PC-9 (cell line): ENCODE measurements at regions not wholly inside any gene's neighbourhood (a gene's known extent, or its start where the extent isn't known, plus 50 kb on each side); places are given as distances from the start of the nearest gene placed in this dataset.

ENCODE experiments used
- EZH2 ChIP-seq: fragments of 200-600 bp; sonication (generic); IDR thresholded peaks from 2 replicates; pipeline ENCODE4 v1.8.0; 2017; ENCODE audit warnings: antibody characterized with exemption, low read depth
- TF ChIP-seq, protein P1 (sequence below): fragments of 200-600 bp; sonication (generic); conservative IDR thresholded peaks from 2 replicates; pipeline ENCODE4 v1.6.1; 2017; ENCODE audit warnings: mixed run types, antibody characterized with exemption, mild to moderate bottlenecking, moderate library complexity

DNA sequence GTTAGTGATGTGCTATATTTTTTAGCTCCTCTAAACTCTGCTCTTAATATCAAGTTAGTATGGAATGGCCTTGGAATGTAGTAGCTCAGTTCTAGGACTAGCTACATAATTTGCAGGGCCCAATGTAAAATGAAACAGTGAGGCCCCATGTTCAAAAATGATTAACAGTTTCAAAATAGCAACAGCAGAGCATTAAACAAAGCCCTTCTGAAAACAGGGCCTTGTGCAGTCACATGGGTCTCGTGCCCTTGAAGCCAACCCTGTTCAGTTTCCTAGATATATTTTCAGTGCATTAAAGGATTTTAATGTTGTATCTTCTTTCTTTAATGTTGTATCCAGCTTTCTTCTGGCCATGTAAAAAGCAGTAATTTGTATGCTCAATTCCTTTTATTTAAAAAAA is 82.1 kb downstream of the TASL start:
- TF ChIP-seq, protein P1, sequence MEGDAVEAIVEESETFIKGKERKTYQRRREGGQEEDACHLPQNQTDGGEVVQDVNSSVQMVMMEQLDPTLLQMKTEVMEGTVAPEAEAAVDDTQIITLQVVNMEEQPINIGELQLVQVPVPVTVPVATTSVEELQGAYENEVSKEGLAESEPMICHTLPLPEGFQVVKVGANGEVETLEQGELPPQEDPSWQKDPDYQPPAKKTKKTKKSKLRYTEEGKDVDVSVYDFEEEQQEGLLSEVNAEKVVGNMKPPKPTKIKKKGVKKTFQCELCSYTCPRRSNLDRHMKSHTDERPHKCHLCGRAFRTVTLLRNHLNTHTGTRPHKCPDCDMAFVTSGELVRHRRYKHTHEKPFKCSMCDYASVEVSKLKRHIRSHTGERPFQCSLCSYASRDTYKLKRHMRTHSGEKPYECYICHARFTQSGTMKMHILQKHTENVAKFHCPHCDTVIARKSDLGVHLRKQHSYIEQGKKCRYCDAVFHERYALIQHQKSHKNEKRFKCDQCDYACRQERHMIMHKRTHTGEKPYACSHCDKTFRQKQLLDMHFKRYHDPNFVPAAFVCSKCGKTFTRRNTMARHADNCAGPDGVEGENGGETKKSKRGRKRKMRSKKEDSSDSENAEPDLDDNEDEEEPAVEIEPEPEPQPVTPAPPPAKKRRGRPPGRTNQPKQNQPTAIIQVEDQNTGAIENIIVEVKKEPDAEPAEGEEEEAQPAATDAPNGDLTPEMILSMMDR = no peak
- TF ChIP-seq EZH2 = no peak
